ENCODE measurements at regions not wholly inside any gene's neighbourhood (a gene's known extent, or its start where the extent isn't known, plus 50 kb on each side); places are given as distances from the start of the nearest gene placed in this dataset.
"Not testable (repeated sequence)": the region's sequence is repeated elsewhere in the genome, so short reads cannot be mapped to it uniquely, and the experiment has no call there.

- H3K36me3 ChIP-seq (ENCODE audit: control insufficient read depth, insufficient read depth, low read length) = no peaks in the 10 kb centered on the region
- no peaks in the 10 kb centered on the region for H3K27me3 ChIP-seq (ENCODE audit: control insufficient read depth, insufficient read depth, low read length)
- no peak overlapping the region for H3K4me3 ChIP-seq (ENCODE audit: low read depth, low read length)
- TF ChIP-seq CTCF (IDR thresholded peaks at IDR 0.05; ENCODE audit: insufficient read depth, low read length, poor library complexity, severe bottlenecking) = no peak
- DNase-seq (ENCODE audit: low read depth) = no peak
Measured at GRCh38 chr3:94482686-94483085, 419.8 kb downstream of the NSUN3 start.

DNA sequence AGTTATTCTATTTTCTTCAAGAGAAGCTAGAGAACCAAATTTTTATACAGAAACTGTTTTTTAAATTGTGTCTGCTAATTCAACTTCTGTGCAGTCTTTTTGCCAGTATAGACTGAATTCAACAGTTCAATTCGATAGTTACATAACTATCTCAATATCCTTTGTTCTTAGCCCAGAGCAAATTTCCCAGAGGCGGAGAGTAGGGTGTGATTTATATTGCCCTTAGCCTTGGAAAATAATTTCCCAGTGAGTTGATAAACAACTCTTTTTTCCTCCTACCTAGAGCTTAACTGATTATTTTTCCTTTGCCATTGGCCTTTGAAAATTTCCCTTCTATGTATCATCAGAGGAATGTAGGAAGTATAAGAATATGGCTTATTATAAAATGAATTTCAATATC is 420.5 kb downstream of the NSUN3 start:
- Histone ChIP-seq H3K27me3 (ENCODE audit: control insufficient read depth, insufficient read depth, low read length) (no peaks in the 10 kb centered on the region), H3K36me3 (ENCODE audit: control insufficient read depth, insufficient read depth, low read length) (no peaks in the 10 kb centered on the region), H3K4me3 (ENCODE audit: low read depth, low read length) (no peak overlapping the region)
- no peak for DNase-seq (ENCODE audit: low read depth)
- no peak for TF ChIP-seq CTCF (IDR thresholded peaks at IDR 0.05; ENCODE audit: insufficient read depth, low read length, poor library complexity, severe bottlenecking)

- DNase-seq (ENCODE audit: low read depth) = no peak
- H3K4me3 ChIP-seq (ENCODE audit: low read depth, low read length) = no peak overlapping the region
- H3K36me3 ChIP-seq (ENCODE audit: control insufficient read depth, insufficient read depth, low read length) = no peaks in the 10 kb centered on the region
- no peak for TF ChIP-seq CTCF (IDR thresholded peaks at IDR 0.05; ENCODE audit: insufficient read depth, low read length, poor library complexity, severe bottlenecking)
- no peaks in the 10 kb centered on the region for H3K27me3 ChIP-seq (ENCODE audit: control insufficient read depth, insufficient read depth, low read length)
Measured at GRCh38 chr3:94494992-94495391, 432.1 kb downstream of the NSUN3 start.

DNA sequence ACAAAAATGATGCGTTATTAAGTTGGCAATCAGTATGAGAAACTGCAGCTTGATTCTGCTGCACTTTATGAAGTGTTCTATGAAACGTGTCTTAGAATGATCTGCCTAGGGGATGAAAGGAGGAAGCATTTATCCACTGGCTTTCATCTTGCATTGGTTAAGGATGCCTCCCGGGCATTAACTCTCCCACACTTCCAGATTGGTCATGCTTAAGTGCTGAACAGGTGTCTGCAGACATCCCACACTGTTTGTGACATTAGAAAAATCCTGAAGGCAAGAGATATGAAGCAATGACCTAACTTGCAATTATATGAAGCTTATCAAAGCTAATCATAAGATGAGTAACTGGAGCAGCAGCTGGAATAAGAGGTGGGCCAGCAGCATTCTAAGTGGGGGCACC is 437.3 kb downstream of the NSUN3 start:
- no peaks in the 10 kb centered on the region for H3K27me3 ChIP-seq (ENCODE audit: control insufficient read depth, insufficient read depth, low read length)
- no peak for TF ChIP-seq CTCF (IDR thresholded peaks at IDR 0.05; ENCODE audit: insufficient read depth, low read length, poor library complexity, severe bottlenecking)
- DNase-seq (ENCODE audit: low read depth) = no peak
- no peak overlapping the region for H3K4me3 ChIP-seq (ENCODE audit: low read depth, low read length)
- no peaks in the 10 kb centered on the region for H3K36me3 ChIP-seq (ENCODE audit: control insufficient read depth, insufficient read depth, low read length)

- H3K4me3 ChIP-seq (ENCODE audit: low read depth, low read length); H3K36me3 ChIP-seq (ENCODE audit: control insufficient read depth, insufficient read depth, low read length); H3K27me3 ChIP-seq (ENCODE audit: control insufficient read depth, insufficient read depth, low read length); DNase-seq (ENCODE audit: low read depth): not testable (repeated sequence)
Measured at GRCh38 chr3:94507354-94507753, 444.5 kb downstream of the NSUN3 start.

DNA sequence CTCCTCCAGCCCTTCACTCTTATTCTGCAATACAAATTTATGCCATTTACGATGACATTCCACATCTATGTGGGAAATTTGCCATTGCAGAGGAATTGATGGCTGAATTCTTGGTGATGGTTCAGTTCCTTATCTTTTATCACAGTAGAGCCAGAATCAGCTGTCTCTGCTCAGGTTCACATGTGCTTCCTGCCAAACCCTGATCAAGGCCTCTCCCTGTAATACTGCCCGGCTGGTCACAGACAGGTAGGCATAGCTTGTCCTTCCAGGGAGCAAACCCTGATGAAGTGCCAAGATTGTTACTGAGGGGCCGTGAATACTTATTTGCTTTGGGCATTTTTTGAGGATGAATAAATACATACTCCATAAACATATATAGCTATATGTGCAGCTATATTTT is 450.0 kb downstream of the NSUN3 start:
- Histone ChIP-seq H3K4me3 (ENCODE audit: low read depth, low read length) (no peak overlapping the region), H3K27me3 (ENCODE audit: control insufficient read depth, insufficient read depth, low read length) (no peaks in the 10 kb centered on the region), H3K36me3 (ENCODE audit: control insufficient read depth, insufficient read depth, low read length) (no peaks in the 10 kb centered on the region)
- no peak for DNase-seq (ENCODE audit: low read depth)
- TF ChIP-seq CTCF (IDR thresholded peaks at IDR 0.05; ENCODE audit: insufficient read depth, low read length, poor library complexity, severe bottlenecking) = no peak

Data from kidney epithelial cell (primary cell).